IMR-90 (cell line): ENCODE measurements at regions not wholly inside any gene's neighbourhood (a gene's known extent, or its start where the extent isn't known, plus 50 kb on each side); places are given as distances from the start of the nearest gene placed in this dataset.

ENCODE experiments used
- ATAC-seq: fragments of 200-7000 bp; cut with Tn5 transposase; 2 replicates; pipeline ENCODE4 v1.9.1; 2020; ENCODE audit warnings: low read depth, mild to moderate bottlenecking, moderate library complexity
- BruUV-seq: library from RNA; stranded (reverse); fragments of 400-500 nt; replicated peaks from 2 replicates; lab custom pipeline; 2021; lab: Mats Ljungman, UMichigan
- CTCF ChIA-PET: fragments of 300-600 bp; formaldehyde crosslinking; extraction: SDS; loops from one replicate; lab custom pipeline; 2021; ENCODE audit warnings: antibody characterized with exemption; lab: Yijun Ruan, JAX
- POLR2A ChIA-PET: fragments of 300-600 bp; sonication (Branson Sonifier 250); formaldehyde crosslinking; loops from one replicate; lab custom pipeline; 2022; ENCODE audit warnings: antibody characterized with exemption; ENCODE audit not compliant: unreplicated experiment; lab: Charles Lee
- DNase-seq: peaks from one replicate; pipeline ENCODE4 v3.0.0; 2013
- H2AFZ ChIP-seq: replicated peaks from 2 replicates; pipeline ENCODE3; 2013; ENCODE audit warnings: low read length, mild to moderate bottlenecking; ENCODE audit not compliant: poor library complexity
- H2AK5ac ChIP-seq: 2 replicates; pipeline ENCODE4 v1.6.1; 2013; ENCODE audit warnings: low read depth, low read length, inconsistent platforms
- H2AK9ac ChIP-seq: replicated peaks from 2 replicates; pipeline ENCODE3; 2013; ENCODE audit warnings: mild to moderate bottlenecking, low read depth, low read length, moderate library complexity; ENCODE audit not compliant: poor library complexity
- H2BK120ac ChIP-seq: 2 replicates; pipeline ENCODE4 v1.6.1; 2013; ENCODE audit warnings: low read depth, low read length, inconsistent platforms
- H2BK15ac ChIP-seq: 3 replicates; pipeline ENCODE4 v1.6.1; 2013; ENCODE audit warnings: low read depth, low read length, inconsistent platforms
- H2BK20ac ChIP-seq: 2 replicates; pipeline ENCODE4 v1.6.1; 2013; ENCODE audit warnings: low read depth, mild to moderate bottlenecking, inconsistent platforms, low read length, moderate library complexity
- H2BK5ac ChIP-seq: 2 replicates; pipeline ENCODE4 v1.6.1; 2013; ENCODE audit warnings: mild to moderate bottlenecking, low read depth, low read length, inconsistent platforms; ENCODE audit not compliant: poor library complexity, severe bottlenecking
- H3K14ac ChIP-seq: replicated peaks from 2 replicates; pipeline ENCODE4 v1.6.1; 2013; ENCODE audit warnings: low read depth, low read length, inconsistent platforms
- H3K18ac ChIP-seq: 2 replicates; pipeline ENCODE4 v1.6.1; 2013; ENCODE audit warnings: low read depth, low read length, control low read depth
- H3K23ac ChIP-seq: 2 replicates; pipeline ENCODE4 v1.6.1; 2013; ENCODE audit warnings: low read depth, low read length, inconsistent platforms
- H3K27ac ChIP-seq: 2 replicates; pipeline ENCODE4 v1.5.1; 2013; ENCODE audit warnings: mild to moderate bottlenecking, control low read depth, low read length; ENCODE audit not compliant: insufficient read depth
- H3K27me3 ChIP-seq: 2 replicates; pipeline ENCODE4 v1.6.1; 2013; ENCODE audit warnings: low read length; ENCODE audit not compliant: control insufficient read depth, insufficient read depth
- H3K36me3 ChIP-seq: 2 replicates; pipeline ENCODE4 v1.6.1; 2013; ENCODE audit warnings: low read length, mixed read lengths; ENCODE audit not compliant: control insufficient read depth, insufficient read depth
- H3K4ac ChIP-seq: 2 replicates; pipeline ENCODE4 v1.6.1; 2013; ENCODE audit warnings: low read depth, low read length, inconsistent platforms
- H3K4me1 ChIP-seq: 2 replicates; pipeline ENCODE4 v1.6.1; 2013; ENCODE audit warnings: low read length, mixed read lengths; ENCODE audit not compliant: control insufficient read depth, insufficient read depth
- H3K4me2 ChIP-seq: 2 replicates; pipeline ENCODE4 v1.6.1; 2013; ENCODE audit warnings: low read depth, mild to moderate bottlenecking, control low read depth, low read length, moderate library complexity
- H3K4me3 ChIP-seq: 2 replicates; pipeline ENCODE4 v1.5.1; 2013; ENCODE audit warnings: low read depth, mild to moderate bottlenecking, control low read depth, low read length, moderate library complexity; ENCODE audit not compliant: insufficient read depth
- H3K56ac ChIP-seq: 2 replicates; pipeline ENCODE4 v1.6.1; 2013; ENCODE audit warnings: low read length, inconsistent platforms; ENCODE audit not compliant: insufficient read depth; ENCODE audit errors: extremely low read depth
- H3K79me1 ChIP-seq, 2 experiments: 2 replicates each; pipeline ENCODE4 v1.6.1; 2013; ENCODE audit warnings: low read length in 2 of 2, inconsistent platforms in 1 of 2, low read depth in 1 of 2
- H3K9ac ChIP-seq: 2 replicates; pipeline ENCODE4 v1.6.1; 2013; ENCODE audit warnings: low read depth, low read length, control low read depth
- H3K9me1 ChIP-seq: 2 replicates; pipeline ENCODE4 v1.6.1; 2013; ENCODE audit warnings: low read length, inconsistent platforms; ENCODE audit not compliant: insufficient read depth
- H3K9me3 ChIP-seq: 2 replicates; pipeline ENCODE4 v1.6.1; 2013; ENCODE audit warnings: low read length; ENCODE audit not compliant: control insufficient read depth, insufficient read depth
- H4K20me1 ChIP-seq: 2 replicates; pipeline ENCODE4 v1.6.1; 2013; ENCODE audit warnings: low read length, inconsistent platforms; ENCODE audit not compliant: insufficient read depth
- H4K5ac ChIP-seq: 2 replicates; pipeline ENCODE4 v1.6.1; 2013; ENCODE audit warnings: mild to moderate bottlenecking, low read depth, low read length, control low read depth
- H4K8ac ChIP-seq, 2 experiments: 2 replicates each; pipeline ENCODE4 v1.6.1; 2013; ENCODE audit warnings: low read depth in 2 of 2, low read length in 2 of 2, control low read depth in 1 of 2, inconsistent platforms in 1 of 2
- H4K91ac ChIP-seq: 2 replicates; pipeline ENCODE4 v1.6.1; 2013; ENCODE audit warnings: low read depth, low read length, inconsistent platforms; ENCODE audit not compliant: insufficient read depth
- BHLHE40 ChIP-seq: fragments of 150-350 bp; IDR thresholded peaks from 2 replicates; pipeline ENCODE4 v1.6.1; 2016; ENCODE audit warnings: mild to moderate bottlenecking, low read depth, low read length
- CEBPB ChIP-seq: IDR thresholded peaks from 2 replicates; pipeline ENCODE4 v1.6.1; 2012; ENCODE audit warnings: low read depth, low read length, improper control_type of control experiment
- CHD1 ChIP-seq: IDR thresholded peaks from 2 replicates; pipeline ENCODE4 v1.6.1; 2012; ENCODE audit warnings: low read depth, low read length, improper control_type of control experiment
- CTCF ChIP-seq: conservative IDR thresholded peaks from 2 replicates; pipeline ENCODE4 v1.5.1; 2012; ENCODE audit warnings: mild to moderate bottlenecking, low read depth, low read length, improper control_type of control experiment
- ELK1 ChIP-seq: fragments of 150-350 bp; IDR thresholded peaks from 2 replicates; pipeline ENCODE4 v1.6.1; 2016; ENCODE audit warnings: low read depth, mild to moderate bottlenecking, low read length, moderate library complexity, borderline replicate concordance
- RAD21 ChIP-seq: IDR thresholded peaks from 2 replicates; pipeline ENCODE4 v1.6.1; 2012; ENCODE audit warnings: low read length, improper control_type of control experiment
- SMC3 ChIP-seq: fragments of 150-350 bp; IDR thresholded peaks from 2 replicates; pipeline ENCODE4 v1.6.1; 2016; ENCODE audit warnings: low read depth, mild to moderate bottlenecking, antibody characterized with exemption, low read length, moderate library complexity
- WGBS, 2 experiments: methylation state at CpG; one replicate each; pipeline versions ENCODE4 v1.1.5 to v1.1.7; 2013; ENCODE audit warnings: missing lambda C conversion rate in 2 of 2; ENCODE audit not compliant: insufficient read length in 1 of 2; ENCODE audit errors: extremely low coverage in 2 of 2; 5-methylcytosine and 5-hydroxymethylcytosine counted together
- dilution Hi-C: fragments of 300-500 bp; cut with HindIII; formaldehyde crosslinking; loops from one replicate; pipeline ENCODE4 v1.14.3; 2018; ENCODE audit warnings: low sequenced_read_pairs; ENCODE audit not compliant: unreplicated experiment
- in situ Hi-C: fragments of 300-500 bp; cut with MboI; formaldehyde crosslinking; loops from 3 replicates; pipeline ENCODE4 v1.14.3; 2019; ENCODE audit warnings: low sequenced_read_pairs, inconsistent platforms, mixed read lengths
- intact Hi-C: fragments of 100-400 bp; cut with micrococcal nuclease; formaldehyde crosslinking; loops from 2 replicates; pipeline ENCODE4 v1.10.0; 2022

GRCh38 chr4:3346146-3346545 lies 53.3 kb downstream of the RGS12 start:
- H3K79me1 ChIP-seq, result peaks cover 17 to 48% of the 10 kb centered on the region in 2 experiments
- peaks cover 3% of the 10 kb centered on the region; the same call in 1 of the 2 replicates for H3K9me1 ChIP-seq
- H3K9me3 ChIP-seq, result no peaks in the 10 kb centered on the region
- no peak overlapping the region for H3K18ac ChIP-seq
- ATAC-seq, result peak; percentile 84
- H3K9ac ChIP-seq, result no peak overlapping the region
- BruUV-seq, result no TSS peak
- no CpG with 5 or more reads among the region's 4 CpGs for WGBS, 2 experiments
- H3K23ac ChIP-seq, result no peak overlapping the region
- peak overlapping the region; percentile 90 for H3K4me2 ChIP-seq
- ChIA-PET CTCF (interaction anchor here (0.6 to 1.7 kb wide), 12 partner anchors 9 to 437 kb away, joined by 3 to 11 read pairs (median 4); no protein-coding TSS in a partner anchor), POLR2A (no interaction called here)
- H4K20me1 ChIP-seq, result peaks cover 3% of the 10 kb centered on the region; the same call in 1 of the 2 replicates
- H2BK5ac ChIP-seq, result no peak overlapping the region
- no peak overlapping the region for H2BK20ac ChIP-seq
- H2BK15ac ChIP-seq, result no peak overlapping the region
- no peak overlapping the region for H2AFZ ChIP-seq
- no peak overlapping the region for H2AK5ac ChIP-seq
- H4K8ac ChIP-seq, result peak overlapping the region in 1 of 2 experiments; percentile 19; a peak in 1 of 4 replicates
- peaks cover 13% of the 10 kb centered on the region for H3K4me1 ChIP-seq
- peaks cover 8% of the 10 kb centered on the region; the same call in 1 of the 2 replicates for H3K36me3 ChIP-seq
- no peak overlapping the region for H3K56ac ChIP-seq
- H4K91ac ChIP-seq, result no peak overlapping the region
- H3K27me3 ChIP-seq, result no peaks in the 10 kb centered on the region
- H3K4me3 ChIP-seq, result no peak overlapping the region
- no peak overlapping the region for H2BK120ac ChIP-seq
- DNase-seq, result peak; percentile 84
- dilution Hi-C loops, result no loop called here
- H4K5ac ChIP-seq, result no peak overlapping the region; the same call in 1 of the 2 replicates
- no peak overlapping the region for H2AK9ac ChIP-seq
- in situ Hi-C loops, result loop anchor here (5.0 kb wide), 1 partner anchor 96 kb away; the partner anchor contains the start of gene HGFAC
- TF ChIP-seq CTCF (peak; percentile 98), CEBPB (peak; percentile 97), RAD21 (peak; percentile 97), CHD1 (no peak), ELK1 (no peak), SMC3 (peak; percentile 91), BHLHE40 (no peak)
- H3K14ac ChIP-seq, result no peak overlapping the region
- no peak overlapping the region; the same call in 1 of the 2 replicates for H3K4ac ChIP-seq
- intact Hi-C loops, result loop anchor here (1.0 to 5.0 kb wide), 3 partner anchors 97 to 606 kb away; no protein-coding TSS in a partner anchor
- H3K27ac ChIP-seq, result no peak overlapping the region
